HL-60 (cell line): ENCODE measurements at regions not wholly inside any gene's neighbourhood (a gene's known extent, or its start where the extent isn't known, plus 50 kb on each side); places are given as distances from the start of the nearest gene placed in this dataset.

Experiments used
- DNase-seq, 2 experiments: peaks; one replicate each; pipeline ENCODE4 v3.0.0-alpha.2; 2010 to 2020; ENCODE audit warnings: low read depth in 1 of 2, low spot score in 1 of 2
- H3K27ac ChIP-seq: fragments of 250-450 bp; sonication (Bioruptor Pico); replicated peaks from 2 replicates; pipeline ENCODE4 v1.5.1; 2020; ENCODE audit warnings: mild to moderate bottlenecking, moderate library complexity
- H3K27me3 ChIP-seq: fragments of 250-450 bp; sonication (Bioruptor Pico); 2 replicates; pipeline ENCODE4 v1.5.1; 2021; ENCODE audit warnings: mild to moderate bottlenecking, moderate library complexity; ENCODE audit not compliant: insufficient read depth, poor library complexity, severe bottlenecking
- H3K4me3 ChIP-seq: replicated peaks from 2 replicates; pipeline ENCODE4 v1.5.1; 2011; ENCODE audit warnings: mild to moderate bottlenecking, control low read depth, low read length; ENCODE audit not compliant: insufficient read depth
- CTCF ChIP-seq: IDR thresholded peaks from one replicate; pipeline ENCODE4 v1.5.1; 2011; ENCODE audit warnings: low read length, control low read depth, inconsistent platforms; ENCODE audit not compliant: insufficient read depth
- GABPA ChIP-seq: IDR thresholded peaks from 2 replicates; pipeline ENCODE4 v1.6.1; 2012; ENCODE audit warnings: low read depth
- POLR2AphosphoS5 ChIP-seq: IDR thresholded peaks from 2 replicates; pipeline ENCODE4 v1.6.1; 2012; ENCODE audit warnings: low read depth
- SPI1 ChIP-seq: IDR thresholded peaks from 2 replicates; pipeline ENCODE4 v1.6.1; 2012; ENCODE audit warnings: low read depth, mild to moderate bottlenecking, borderline replicate concordance
- TF ChIP-seq, protein P1 (sequence below): IDR thresholded peaks from 2 replicates; pipeline ENCODE4 v1.6.1; 2012; ENCODE audit warnings: low read depth; ENCODE audit not compliant: insufficient replicate concordance

DNA sequence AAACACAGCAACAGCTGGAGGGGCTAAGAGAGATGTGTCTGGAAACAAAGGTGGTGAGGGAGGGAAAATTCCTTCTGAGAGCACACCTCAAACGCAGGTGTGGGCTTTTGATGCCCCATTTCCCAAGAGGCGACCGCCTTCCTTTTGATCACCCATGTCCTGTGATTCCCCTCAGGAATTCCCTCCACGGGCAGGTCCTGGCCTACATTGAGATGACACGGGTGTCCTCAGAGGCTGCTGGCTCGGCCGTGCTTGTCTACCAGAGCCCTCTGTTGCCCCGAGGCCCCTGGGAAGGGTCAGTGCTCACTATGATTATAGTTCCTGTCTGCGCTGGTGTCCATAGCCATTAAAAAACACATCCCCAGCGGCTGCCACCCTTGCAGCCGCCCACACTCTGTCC, 242.6 kb downstream of the TFAP2C start:
- Histone ChIP-seq H3K27me3 (no peaks in the 10 kb centered on the region), H3K27ac (no peak overlapping the region), H3K4me3 (no peak overlapping the region)
- TF ChIP-seq SPI1, result no peak
- DNase-seq, result no peak

- TF ChIP-seq POLR2AphosphoS5 (no peak), GABPA (no peak), CTCF (no peak), SPI1 (no peak)
- TF ChIP-seq, protein P1, sequence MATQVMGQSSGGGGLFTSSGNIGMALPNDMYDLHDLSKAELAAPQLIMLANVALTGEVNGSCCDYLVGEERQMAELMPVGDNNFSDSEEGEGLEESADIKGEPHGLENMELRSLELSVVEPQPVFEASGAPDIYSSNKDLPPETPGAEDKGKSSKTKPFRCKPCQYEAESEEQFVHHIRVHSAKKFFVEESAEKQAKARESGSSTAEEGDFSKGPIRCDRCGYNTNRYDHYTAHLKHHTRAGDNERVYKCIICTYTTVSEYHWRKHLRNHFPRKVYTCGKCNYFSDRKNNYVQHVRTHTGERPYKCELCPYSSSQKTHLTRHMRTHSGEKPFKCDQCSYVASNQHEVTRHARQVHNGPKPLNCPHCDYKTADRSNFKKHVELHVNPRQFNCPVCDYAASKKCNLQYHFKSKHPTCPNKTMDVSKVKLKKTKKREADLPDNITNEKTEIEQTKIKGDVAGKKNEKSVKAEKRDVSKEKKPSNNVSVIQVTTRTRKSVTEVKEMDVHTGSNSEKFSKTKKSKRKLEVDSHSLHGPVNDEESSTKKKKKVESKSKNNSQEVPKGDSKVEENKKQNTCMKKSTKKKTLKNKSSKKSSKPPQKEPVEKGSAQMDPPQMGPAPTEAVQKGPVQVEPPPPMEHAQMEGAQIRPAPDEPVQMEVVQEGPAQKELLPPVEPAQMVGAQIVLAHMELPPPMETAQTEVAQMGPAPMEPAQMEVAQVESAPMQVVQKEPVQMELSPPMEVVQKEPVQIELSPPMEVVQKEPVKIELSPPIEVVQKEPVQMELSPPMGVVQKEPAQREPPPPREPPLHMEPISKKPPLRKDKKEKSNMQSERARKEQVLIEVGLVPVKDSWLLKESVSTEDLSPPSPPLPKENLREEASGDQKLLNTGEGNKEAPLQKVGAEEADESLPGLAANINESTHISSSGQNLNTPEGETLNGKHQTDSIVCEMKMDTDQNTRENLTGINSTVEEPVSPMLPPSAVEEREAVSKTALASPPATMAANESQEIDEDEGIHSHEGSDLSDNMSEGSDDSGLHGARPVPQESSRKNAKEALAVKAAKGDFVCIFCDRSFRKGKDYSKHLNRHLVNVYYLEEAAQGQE, result no peak
- DNase-seq, result no peak
Measured at GRCh38 chr20:56872620-56873458, 243.7 kb downstream of the TFAP2C start.

DNA sequence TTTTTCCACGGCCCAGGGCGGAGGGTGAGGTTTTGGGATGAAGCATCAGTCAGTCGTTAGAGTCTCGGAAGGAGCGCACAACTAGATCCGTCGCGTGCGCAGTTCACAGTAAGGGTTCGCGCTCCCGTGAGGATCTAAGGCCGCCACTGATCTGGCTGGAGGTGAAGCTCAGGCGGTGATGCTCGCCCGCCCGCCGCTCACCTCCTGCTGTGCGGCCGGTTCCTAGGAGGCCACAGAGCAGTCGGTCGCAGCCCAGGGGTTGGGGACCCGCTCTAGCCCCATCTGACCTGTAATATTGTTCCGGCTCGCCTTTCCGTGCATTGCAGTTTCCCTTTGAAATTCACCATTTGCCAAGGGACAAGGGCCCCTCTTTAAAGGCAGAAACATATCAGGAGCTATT, 244.7 kb downstream of the TFAP2C start:
- Histone ChIP-seq H3K4me3 (no peak overlapping the region), H3K27ac (no peak overlapping the region), H3K27me3 (no peaks in the 10 kb centered on the region)
- no peak for DNase-seq
- no peak for TF ChIP-seq POLR2AphosphoS5
- TF ChIP-seq SPI1, result no peak
- no peak for TF ChIP-seq GABPA
- TF ChIP-seq CTCF, result no peak
- TF ChIP-seq, protein P1, result no peak

More at GRCh38 chr20:56872620-56873458, 243.7 kb downstream of the TFAP2C start:
- no peak overlapping the region for H3K4me3 ChIP-seq
- no peak overlapping the region for H3K27ac ChIP-seq
- H3K27me3 ChIP-seq, result no peaks in the 10 kb centered on the region

DNA sequence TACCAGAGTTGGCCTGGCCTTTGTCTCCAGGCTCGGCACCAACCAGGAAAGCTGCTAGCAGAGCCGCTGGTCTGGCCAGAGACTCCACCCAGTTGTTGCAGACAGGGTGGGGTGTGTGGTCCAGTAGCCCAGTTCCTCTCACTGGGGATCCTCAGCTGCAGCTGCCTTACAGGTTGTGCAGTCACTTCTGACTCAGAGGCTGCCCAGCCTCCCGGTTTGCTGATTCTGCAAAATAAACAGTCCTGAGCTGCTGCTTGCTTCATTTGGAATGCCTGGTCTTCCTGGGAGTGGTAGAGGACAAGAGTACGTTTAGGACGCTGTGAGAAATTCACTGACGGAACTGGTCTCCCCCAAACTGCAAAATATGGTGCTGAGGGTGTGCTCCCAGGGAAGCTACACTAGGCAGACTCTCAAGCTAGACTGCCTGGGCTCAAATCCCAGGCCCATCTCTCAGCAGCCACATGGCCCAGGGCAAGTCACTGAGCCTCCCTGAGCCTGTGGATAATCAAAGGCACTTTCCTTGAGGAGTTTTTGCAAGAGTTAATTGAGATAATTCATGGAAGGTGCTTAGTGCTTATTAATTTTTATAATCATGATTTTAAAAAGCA, 246.1 kb downstream of the TFAP2C start:
- DNase-seq, result no peak
- TF ChIP-seq, protein P1, result no peak
- TF ChIP-seq POLR2AphosphoS5, result no peak
- no peak for TF ChIP-seq CTCF
- no peak for TF ChIP-seq GABPA
- no peak for TF ChIP-seq SPI1
- no peak overlapping the region for H3K4me3 ChIP-seq
- no peaks in the 10 kb centered on the region for H3K27me3 ChIP-seq
- no peak overlapping the region for H3K27ac ChIP-seq
